SK-N-DZ (cell line): ENCODE measurements at regions not wholly inside any gene's neighbourhood (a gene's known extent, or its start where the extent isn't known, plus 50 kb on each side); places are given as distances from the start of the nearest gene placed in this dataset.
"Not testable (repeated sequence)": the region's sequence is repeated elsewhere in the genome, so short reads cannot be mapped to it uniquely, and the experiment has no call there.

ENCODE experiments used
- DNase-seq: peaks from one replicate; pipeline ENCODE4 v3.0.0-alpha.2; 2015; ENCODE audit warnings: low spot score

DNA sequence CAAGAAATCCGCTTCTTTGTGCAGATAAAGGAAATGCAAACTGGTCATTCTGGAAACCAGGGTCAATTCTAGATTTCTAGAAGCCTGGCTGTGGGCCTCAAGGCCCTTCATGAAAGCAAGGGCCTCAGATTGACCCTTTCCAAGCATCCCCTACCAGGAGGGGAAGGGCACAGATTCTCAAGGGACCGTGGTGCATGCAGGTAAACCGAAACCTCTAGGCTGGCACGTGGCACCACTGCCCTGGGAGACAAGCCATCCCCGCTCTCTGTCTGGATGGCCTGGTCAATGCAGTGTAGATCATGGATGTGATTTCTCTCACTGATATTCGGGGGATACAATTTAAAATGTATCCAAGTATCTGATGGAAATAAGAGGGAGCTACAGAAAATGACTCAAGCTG lies 69.4 kb downstream of the TOMM20 start:
- no peak for DNase-seq

DNA sequence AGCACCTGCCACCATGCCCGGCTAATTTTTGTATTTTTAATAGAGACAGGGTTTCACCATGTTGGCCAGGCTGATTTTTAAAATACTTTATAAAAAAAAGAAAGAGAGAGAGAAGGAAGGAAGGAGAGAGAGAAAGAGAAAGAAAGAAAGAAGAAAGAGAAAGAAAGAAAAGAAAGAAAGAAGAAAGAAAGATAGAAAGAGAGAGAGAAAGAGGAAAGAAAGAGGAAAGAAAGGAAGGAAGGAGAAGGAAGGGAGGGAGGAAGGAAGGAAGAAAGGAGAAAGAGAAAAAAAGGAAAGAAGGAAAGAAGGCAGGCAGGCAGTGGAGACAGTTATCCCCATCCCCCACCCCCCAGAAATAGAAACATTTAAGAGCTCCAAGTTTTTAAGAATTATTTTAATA lies 69.9 kb downstream of the TOMM20 start:
- DNase-seq: no peak

DNA sequence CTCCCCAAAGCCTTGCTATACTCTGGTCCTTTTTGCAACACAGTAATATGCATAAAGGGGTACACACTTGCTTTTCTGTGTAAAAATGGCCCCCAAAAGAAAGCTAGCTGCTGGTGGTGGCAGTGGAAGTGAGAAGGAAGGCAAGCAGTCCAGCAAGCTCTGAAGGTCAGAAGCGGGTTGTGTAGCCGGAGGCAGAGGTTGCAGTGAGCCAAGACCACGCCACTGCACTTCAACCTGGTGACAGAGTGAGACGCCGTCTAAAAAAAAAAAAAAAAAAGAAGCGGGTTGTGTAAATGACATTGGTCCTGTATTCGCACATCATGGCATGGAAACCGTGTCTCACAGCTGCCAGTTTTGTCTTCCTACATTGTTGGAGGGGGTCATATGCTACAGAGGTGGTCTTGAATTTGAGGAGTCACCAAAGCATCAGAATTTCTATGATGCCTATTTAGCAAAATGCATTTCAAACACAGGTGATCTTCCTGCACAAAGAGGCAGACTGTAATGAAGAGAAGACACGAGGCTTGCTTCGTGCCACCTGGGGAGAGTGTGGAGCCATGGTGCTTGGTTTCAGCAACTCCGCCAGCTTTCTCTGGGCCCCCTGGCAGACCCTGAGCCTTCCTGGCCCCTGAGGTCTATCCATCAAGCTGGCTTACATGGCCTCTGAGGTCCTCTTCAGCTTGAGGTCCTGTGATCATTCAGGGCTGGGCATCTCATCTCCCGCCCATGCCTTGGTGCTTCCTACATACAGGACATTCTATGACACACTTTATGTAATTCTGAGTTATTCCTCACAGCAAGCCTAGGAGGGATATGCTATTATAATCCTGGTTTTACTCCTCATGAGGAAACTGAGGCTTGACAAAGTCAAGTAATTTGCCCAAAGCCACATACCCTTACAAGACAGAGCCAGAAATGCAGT lies 71.0 kb downstream of the TOMM20 start:
- DNase-seq: no peak

DNA sequence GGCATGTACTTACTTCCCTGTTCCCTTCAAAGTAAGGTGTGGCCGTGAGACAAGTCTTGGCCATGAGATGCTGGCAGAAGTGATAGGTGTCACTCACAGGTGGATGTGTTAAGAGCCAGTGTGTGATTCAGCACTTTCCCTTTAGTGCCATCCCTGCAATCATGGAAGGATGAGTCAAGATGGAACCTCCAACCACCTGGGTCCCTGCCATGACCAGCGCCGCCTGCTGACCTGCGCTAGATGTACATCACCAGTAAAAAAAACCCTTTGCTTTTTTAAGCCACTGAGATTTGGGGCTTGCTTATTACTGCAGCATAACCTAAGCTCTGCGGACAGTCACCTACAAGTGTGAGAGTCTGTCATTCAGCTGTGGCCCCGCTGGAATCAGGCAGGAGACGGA lies 71.7 kb downstream of the TOMM20 start:
- DNase-seq: no peak

DNA sequence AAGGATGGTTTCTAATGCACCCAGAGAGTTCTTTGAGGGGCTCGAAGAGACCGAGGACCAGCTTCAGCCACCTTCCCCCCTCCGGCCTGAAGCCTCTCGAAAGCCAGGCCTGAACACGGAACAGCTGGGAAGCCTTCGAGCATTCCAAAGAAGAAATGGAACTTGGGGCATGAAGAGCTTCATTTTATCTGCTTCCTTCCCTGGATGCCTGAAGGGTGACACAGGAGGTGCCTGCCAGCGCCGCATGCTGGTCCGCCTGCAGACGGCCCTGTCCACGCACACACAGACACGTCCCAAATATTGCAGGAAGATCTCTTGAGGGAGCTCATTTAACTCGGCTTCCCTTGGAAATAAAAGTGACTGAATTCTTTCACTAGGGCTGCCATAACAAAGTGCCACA lies 73.7 kb downstream of the TOMM20 start:
- DNase-seq: no peak

DNA sequence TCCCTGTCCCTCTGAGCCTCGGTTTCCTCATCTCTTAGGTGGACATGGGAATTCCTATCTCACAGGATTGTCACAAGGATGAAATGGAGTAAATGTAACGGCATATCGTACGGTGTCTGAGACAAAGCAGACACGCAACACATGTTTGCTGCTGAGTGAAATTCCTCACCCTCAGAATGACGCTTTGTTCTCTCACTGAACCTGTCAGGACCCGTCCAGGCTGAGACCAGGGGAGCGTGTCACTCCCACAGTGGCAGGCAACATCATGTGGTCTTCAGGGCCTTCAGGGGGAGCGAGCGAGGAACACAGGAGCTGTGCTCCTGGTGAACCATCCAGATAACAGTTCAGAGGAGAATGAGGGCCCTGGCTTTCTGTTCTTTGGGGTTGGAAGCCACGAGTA lies 74.2 kb downstream of the TOMM20 start:
- no peak for DNase-seq

DNA sequence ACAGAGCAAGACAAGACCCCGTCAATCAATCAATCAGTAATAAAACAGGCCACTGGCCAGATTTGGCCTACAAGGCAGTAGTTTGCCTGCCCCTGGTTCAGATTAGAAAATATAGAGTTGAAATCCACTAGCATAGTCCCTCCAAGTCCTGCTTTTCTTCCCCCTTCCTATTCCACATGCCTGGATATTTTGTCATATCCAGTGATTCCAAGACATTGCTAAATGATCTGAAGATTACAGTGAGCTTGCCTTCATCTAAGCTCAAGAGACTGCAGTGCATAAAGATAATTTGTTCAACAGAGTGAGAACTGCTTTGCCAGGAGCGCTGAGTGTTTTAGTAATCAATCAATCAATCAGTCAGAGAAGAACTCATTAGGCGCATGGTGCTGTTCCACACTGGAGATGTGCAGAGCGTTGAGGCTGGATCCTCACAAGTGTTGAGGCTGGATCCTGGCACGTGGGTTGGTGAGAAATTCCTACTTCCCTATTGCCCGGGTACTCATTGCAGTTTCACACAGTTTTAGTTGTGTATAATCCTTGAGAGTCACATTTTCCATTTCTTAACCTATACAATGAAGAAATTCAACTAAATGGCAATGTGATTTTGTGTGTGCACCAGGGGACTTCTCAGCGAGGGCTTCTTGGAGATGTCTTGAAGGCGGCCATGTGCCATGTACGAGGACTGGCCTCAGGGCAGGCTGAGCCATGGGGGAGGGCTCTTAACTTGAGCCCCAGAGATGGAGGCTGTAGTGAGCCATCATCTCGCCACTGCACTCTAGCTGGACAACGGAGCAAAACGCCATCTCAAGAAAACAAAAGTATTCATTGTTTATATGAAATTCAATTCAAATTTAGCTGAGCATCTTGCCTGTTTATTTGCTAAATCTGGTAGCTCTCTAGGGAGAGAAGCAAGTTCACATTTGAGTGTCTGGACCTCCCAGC lies 76.3 kb downstream of the TOMM20 start:
- DNase-seq: no peak

DNA sequence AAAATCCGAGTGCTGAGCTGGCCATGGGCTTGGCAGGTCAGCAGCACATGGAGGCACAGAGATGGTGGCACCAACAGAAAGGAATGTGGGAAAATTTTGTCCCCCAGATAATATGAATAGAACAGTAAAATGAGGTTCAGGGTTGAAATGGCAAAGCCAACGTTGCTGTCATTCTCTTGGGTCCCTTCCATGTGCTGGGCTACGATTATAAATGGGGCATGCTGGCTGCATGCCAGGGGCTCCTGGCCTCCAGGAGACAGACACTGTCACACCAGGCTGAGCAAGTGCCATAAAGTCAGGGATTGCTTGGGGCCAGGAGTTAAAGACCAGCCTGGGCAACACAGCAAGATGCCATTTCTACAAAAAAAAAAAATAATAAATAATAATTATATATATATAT lies 77.1 kb downstream of the TOMM20 start:
- no peak for DNase-seq

DNA sequence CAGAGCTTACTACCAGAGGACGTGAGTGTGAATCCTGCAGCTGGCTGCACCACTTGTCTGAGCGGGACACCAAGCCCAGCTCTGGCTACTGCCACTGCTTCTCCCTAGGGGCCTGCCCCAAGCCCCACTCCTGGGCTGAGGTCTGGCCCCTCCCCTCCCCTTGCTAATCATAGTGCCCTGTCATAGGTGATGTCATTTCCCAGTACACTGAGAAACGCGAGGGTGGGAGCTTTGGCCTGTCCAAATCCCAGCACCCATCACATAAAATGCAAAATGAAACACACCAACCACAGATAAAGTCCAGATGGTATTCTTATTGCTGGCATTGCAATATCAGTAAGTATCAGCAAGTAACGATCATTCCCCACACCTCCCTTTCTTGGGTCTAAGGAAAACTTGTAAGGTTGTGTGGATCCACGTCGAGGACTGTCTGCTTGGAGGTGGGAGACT lies 77.7 kb downstream of the TOMM20 start:
- DNase-seq: peak; percentile 75

DNA sequence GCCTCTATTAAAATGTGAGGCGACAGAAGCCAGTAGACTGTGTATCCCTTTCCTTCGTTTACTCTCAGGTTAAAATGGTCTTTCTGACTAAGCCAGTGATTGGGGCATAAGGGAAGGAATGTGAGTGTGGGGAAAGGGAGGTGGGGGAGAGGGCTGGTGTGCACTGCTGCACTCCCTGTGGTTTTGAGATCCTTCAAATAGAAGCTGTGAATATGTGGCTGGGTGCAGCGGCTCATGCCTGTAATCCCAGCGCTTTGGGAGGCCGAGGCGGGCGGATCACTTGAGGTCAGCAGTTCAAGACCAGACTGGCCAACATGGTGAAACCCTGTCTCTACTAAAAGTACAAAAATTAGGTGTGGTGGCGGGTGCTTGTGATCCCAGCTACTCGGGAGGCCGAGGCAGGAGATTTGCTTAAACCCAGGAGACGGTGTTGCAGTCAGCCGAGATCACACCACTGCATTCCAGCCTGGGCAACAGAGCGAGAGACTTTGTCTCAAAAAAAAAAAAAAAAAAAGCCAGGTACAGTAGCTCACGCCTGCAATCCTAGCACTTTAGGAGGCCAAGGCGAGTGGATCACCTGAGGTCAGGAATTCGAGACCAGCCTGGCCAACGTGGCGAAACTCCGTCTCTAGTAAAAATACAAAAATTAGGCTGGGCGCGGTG lies 78.8 kb downstream of the TOMM20 start:
- DNase-seq: not testable (repeated sequence)

DNA sequence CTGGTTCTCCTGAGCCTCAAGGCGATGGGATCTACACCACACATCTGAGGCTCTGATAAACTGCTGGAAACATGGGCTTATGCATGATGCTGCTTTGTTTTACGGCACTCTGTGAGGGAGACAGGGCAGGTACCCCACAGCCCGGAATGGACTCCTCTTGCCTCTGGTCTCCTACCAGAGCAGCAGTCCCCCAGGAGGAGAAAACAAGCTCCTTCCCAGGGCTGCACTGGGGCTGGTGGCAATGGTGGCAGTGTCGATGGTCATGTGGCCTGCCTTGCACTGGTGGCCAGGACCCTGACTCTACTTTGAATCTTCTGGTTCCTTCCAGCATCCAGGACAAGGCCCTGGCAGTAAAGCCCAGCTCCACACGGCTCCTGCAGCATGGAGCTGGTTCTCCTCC lies 79.4 kb downstream of the TOMM20 start:
- no peak for DNase-seq

DNA sequence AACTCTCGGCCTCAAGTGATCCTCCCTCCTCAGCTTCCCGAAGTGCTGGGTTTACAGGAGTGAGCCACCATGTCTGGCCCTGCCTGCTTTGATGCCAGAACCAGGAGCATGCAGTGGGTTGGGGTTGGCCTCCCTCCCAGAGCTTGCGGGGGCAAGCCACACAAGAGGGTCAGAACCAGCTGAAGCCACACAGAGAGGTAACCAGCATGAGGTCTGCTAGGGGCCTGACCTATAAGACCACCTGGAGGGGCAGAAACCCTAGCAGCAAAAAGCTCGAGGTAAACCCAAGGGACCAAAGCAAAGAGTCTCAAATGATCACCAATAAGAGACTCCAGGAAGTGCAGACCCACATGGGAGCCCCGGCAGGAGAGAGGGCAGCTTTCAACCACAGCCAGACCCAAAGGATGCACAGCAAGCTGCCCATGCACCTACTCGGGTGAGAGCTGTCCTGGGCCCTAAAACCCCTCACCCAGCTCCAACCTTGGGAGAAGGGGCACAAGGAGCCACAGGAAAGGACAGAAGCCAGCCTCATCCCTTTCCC lies 81.2 kb downstream of the TOMM20 start:
- no peak for DNase-seq

DNA sequence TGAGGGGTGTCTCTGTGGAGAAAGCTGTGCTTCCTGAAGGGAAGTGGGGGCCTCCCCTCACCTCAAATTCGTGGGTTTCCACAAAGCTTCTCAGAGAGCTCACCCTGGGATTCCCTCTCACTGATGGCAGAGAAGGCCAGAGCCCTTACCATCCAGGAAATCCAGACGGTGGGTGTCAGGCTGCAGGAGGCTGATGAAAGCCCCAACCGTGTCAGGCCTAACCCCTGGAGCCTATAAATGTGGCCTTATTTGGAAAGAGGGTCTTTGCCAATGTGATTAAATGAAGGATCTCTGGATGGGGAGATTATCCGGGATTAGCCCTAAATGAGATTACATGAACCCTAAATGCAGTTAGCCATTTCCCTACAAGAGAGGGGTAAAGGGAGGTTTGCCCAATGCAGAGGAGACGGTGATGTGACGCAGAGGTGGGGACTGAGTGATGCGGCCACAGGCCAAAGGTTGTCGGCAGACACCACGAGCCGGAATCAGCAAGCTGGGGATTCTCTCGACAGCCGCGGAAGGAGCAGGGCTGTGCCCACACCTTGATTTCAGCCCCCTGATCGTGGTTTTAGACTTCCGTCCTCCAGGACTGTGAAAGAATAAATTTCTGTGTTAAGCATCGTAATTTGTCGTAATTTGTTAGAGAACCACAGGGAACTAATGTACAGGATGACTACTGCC lies 82.6 kb downstream of the TOMM20 start:
- DNase-seq: no peak

DNA sequence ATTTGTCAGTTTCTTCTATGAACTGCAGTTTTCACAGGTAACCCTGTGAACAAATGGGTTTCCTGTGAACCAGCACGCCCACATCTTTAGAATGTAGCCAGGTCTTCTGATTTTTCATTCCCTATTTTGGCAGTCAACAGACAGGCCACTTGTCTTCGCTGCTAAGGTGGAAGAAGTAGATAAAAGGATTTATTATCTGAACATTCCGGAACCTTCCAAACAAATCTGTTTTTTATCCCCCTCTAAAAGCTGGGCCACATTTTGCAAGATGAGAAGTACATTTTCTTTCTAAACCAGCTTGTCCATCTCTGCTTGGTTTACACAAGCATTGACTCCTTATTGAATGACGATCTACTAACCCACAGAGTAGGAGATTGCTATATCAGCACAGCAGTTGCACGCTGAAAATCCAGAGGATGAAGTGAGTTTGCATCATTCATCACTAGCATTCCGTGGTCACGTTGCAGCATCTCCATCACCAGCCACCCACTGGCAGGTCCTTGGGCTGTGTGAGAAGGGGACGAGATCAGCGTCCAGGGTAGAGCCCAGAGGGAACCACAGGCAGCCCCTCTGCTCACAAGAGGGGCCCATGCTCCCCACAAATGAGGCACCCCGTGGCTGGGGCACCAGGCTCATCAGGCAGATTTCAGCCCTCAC lies 83.5 kb downstream of the TOMM20 start:
- no peak for DNase-seq

DNA sequence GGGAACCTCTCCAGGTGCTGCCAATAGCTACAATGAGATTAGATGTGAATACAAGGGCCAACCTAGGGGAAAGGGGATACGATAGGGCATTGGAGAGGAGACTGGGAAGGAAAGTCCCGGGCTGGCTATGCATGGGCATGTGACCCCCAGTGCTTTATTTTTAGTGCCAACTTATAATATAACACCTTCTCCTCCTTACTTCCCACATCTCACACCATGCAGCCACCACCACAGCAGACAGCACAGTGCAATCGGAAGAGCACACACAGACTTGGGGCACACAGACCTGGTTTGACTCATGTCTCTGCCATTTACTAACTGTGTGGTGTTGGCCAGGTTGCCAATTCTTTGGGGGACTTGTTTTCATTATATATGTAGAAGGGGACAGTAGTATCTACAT lies 85.4 kb downstream of the TOMM20 start:
- no peak for DNase-seq

DNA sequence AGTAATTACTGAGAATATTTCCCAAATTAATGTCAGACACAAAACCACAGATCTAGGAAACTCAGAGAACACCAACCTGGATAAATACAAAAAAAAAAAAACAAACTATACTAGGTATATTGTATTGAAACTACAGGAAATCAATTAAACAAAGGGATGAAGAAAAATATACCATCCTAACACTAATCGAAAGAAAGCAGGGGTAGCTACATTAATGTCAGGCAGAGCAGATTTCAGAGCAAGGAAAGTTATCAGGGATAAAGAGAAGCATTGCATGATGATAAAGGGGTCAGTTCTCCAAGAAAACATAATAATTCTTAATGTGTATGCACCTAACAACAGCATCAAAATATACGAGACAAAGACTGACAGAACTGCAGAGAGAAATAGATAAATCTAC lies 89.9 kb downstream of the TOMM20 start:
- no peak for DNase-seq

DNA sequence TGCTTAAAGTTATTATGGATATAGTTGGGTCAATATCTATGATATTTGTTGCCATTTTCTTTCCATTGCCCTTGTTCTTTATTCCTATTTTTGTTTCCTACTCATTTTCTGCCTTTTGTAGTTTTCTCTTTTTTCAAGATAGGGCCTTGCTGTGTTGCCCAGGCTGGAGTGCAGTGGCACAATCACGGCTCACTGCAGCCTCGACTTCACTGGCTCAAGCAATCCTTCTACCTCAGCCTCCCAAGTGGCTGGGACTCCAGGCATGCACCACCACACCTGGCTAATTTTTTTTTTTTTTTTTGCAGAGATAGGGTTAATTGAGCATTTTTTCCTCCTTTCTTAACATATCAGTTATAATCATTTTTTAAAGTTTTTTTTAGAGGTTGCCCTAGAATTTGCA lies 92.7 kb downstream of the TOMM20 start:
- no peak for DNase-seq

DNA sequence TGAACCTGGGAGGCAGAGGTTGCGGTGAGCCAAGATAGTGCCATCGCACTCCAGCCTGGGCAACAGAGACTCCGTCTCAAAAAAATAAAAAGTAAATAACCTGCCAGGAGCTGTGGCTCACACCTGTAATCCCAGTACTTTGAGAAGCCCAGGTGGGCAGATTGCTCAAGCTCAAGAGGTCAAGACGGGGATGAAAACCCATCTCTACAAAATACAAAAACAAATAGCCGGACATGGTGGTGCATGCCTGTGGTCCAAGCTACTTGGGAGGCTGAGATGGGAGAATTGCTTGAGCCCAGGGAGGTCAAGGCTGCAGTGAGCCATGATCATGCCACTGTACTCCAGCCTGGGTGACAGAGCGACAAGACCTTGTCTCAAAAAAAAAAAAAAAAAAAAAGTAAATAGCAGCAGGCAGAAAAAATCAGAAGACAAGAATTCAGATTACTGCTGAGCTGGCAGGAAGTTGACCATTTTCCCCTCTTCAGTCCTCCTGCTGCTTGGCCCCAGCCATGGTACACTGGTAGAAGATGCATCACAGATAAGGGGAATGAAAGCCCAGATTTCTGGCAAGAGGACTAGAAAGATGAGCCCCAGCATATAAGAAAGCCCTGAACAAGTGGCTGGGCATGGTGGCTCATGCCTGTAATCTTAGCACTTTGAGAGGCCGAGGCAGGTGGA lies 97.6 kb downstream of the TOMM20 start:
- no peak for DNase-seq

DNA sequence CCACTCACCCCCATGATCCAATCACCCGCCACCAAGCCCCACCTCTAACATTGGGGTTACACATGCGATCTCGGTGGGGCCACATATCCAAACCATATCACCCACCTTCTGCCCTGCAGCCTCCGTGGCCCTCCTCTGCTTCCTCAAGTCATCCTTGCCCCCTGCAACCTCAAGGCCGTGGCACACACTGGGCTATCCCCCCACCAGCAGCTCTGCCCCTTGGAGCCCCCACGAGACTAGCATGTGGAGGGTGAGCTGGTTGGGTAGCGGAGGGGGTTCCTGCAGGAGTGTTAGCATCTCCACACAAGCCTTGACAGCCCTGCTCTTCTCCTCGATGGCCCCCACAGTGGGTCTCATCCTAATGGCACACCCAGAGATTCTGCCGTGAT lies 100.8 kb downstream of the TOMM20 start:
- no peak for DNase-seq
